Stomach (tissue), 8 donors: ENCODE measurements at regions not wholly inside any gene's neighbourhood (a gene's known extent, or its start where the extent isn't known, plus 50 kb on each side); places are given as distances from the start of the nearest gene placed in this dataset.

Experiments
- DNase-seq, 2 donors: peaks; one replicate each; pipeline versions ENCODE4 v3.0.0 to v3.0.0-alpha.2; 2013 to 2019
- H3K27ac ChIP-seq, 5 donors: fragments of 200-600 bp in 4 of 5; sonication (generic) in 4 of 5; one replicate each; pipeline ENCODE4 v1.5.1; 2013 to 2019; ENCODE audit warnings: mild to moderate bottlenecking in 1 of 5, moderate library complexity in 1 of 5
- H3K27me3 ChIP-seq, 3 donors: fragments of 200-600 bp; sonication (generic); one replicate each; pipeline ENCODE4 v1.5.1; 2017 to 2019; ENCODE audit warnings: mixed run types in 1 of 3
- H3K36me3 ChIP-seq, 4 donors: fragments of 200-600 bp; sonication (generic); 1 replicate in 3 of 4; 2 replicates in 1 of 4; pipeline ENCODE4 v1.5.1; 2016 to 2019
- H3K4me1 ChIP-seq, 4 donors: fragments of 200-600 bp; sonication (generic); one replicate each; pipeline ENCODE4 v1.5.1; 2016 to 2019
- H3K4me3 ChIP-seq, 4 donors: fragments of 200-600 bp; sonication (generic) in 3 of 4; one replicate each; pipeline ENCODE4 v1.5.1; 2016 to 2019; ENCODE audit warnings: mild to moderate bottlenecking in 1 of 4
- H3K9me3 ChIP-seq, 4 donors: fragments of 200-600 bp; sonication (generic); one replicate each; pipeline ENCODE4 v1.5.1; 2016 to 2019
- EP300 ChIP-seq: sonication (generic); formaldehyde crosslinking; IDR thresholded peaks from one replicate; pipeline ENCODE4 v1.6.1; 2017; ENCODE audit warnings: antibody characterized with exemption
- POLR2A ChIP-seq, 4 donors: fragments of 450-650 bp; IDR thresholded peaks; one replicate each; pipeline ENCODE4 v1.6.1; 2016; ENCODE audit warnings: antibody characterized with exemption in 4 of 4, control low read depth in 2 of 4, mild to moderate bottlenecking in 1 of 4, moderate library complexity in 1 of 4
- POLR2AphosphoS5 ChIP-seq, 3 donors: sonication (generic); formaldehyde crosslinking; IDR thresholded peaks; one replicate each; pipeline ENCODE4 v1.6.1; 2016; ENCODE audit warnings: antibody characterized with exemption in 3 of 3
- WGBS, 5 donors: extraction: QIAGEN DNeasy Blood & Tissue Kit in 3 of 5; methylation state at CpG; one replicate each; pipeline versions ENCODE4 v1.1.5 to v1.1.7; 2013 to 2018; 5-methylcytosine and 5-hydroxymethylcytosine counted together
- intact Hi-C: fragments of 100-400 bp; cut with DNase I; formaldehyde crosslinking; loops from one replicate; pipeline ENCODE4 v1.15.1; 2023; ENCODE audit warnings: low total_unique reads
- TF ChIP-seq, protein P1 (sequence below), 7 experiments: fragments of 450-650 bp in 4 of 7; fragments of 200-600 bp in 3 of 7; sonication (generic) in 3 of 7; IDR thresholded peaks; one replicate each; pipeline ENCODE4 v1.5.1; 2016 to 2019; ENCODE audit warnings: antibody characterized with exemption in 7 of 7, control low read depth in 2 of 7, mild to moderate bottlenecking in 1 of 7
- donor health status: healthy with polysubstance abuse.
- donor health status: Bipolar disorder and iron deficiency.
- donor health status: healthy.

DNA sequence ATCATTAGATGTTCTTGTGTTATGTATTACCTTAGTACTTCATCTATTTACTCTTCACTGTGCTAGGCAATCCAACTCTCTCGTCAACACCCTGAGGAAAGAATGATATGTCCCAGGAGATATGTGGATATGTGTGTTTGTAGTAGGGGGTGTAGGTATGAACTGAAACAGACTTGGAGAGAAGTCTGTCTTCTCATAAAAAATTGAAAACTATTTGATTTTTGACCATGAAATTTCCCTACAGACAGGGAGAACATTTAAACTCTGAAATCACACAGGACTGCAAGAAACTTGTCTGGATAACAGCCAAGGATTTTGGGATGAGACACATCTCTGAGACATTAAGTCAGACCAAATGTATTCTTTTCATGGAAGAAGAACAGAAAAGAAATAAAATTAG lies 967.0 kb upstream of the FAT3 start:
- no peaks in the 10 kb centered on the region for H3K4me1 ChIP-seq
- intact Hi-C loops = no loop called here
- no peaks in the 10 kb centered on the region for H3K36me3 ChIP-seq
- no peak overlapping the region for H3K27ac ChIP-seq
- no peak overlapping the region for H3K4me3 ChIP-seq
- peak in 1 of 2 donors; percentile 36 for DNase-seq
- 58 to 71% (median 65%) methylated on average over 1 of the region's 1 CpG for WGBS, 5 donors
- no peak for TF ChIP-seq POLR2A (IDR thresholded peaks at IDR 0.05)
- TF ChIP-seq, protein P1, sequence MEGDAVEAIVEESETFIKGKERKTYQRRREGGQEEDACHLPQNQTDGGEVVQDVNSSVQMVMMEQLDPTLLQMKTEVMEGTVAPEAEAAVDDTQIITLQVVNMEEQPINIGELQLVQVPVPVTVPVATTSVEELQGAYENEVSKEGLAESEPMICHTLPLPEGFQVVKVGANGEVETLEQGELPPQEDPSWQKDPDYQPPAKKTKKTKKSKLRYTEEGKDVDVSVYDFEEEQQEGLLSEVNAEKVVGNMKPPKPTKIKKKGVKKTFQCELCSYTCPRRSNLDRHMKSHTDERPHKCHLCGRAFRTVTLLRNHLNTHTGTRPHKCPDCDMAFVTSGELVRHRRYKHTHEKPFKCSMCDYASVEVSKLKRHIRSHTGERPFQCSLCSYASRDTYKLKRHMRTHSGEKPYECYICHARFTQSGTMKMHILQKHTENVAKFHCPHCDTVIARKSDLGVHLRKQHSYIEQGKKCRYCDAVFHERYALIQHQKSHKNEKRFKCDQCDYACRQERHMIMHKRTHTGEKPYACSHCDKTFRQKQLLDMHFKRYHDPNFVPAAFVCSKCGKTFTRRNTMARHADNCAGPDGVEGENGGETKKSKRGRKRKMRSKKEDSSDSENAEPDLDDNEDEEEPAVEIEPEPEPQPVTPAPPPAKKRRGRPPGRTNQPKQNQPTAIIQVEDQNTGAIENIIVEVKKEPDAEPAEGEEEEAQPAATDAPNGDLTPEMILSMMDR (IDR thresholded peaks at IDR 0.05) = no peak
- no peak for TF ChIP-seq POLR2AphosphoS5 (IDR thresholded peaks at IDR 0.05)
- no peak for TF ChIP-seq EP300
- H3K9me3 ChIP-seq = no peaks in the 10 kb centered on the region
- no peaks in the 10 kb centered on the region for H3K27me3 ChIP-seq

DNA sequence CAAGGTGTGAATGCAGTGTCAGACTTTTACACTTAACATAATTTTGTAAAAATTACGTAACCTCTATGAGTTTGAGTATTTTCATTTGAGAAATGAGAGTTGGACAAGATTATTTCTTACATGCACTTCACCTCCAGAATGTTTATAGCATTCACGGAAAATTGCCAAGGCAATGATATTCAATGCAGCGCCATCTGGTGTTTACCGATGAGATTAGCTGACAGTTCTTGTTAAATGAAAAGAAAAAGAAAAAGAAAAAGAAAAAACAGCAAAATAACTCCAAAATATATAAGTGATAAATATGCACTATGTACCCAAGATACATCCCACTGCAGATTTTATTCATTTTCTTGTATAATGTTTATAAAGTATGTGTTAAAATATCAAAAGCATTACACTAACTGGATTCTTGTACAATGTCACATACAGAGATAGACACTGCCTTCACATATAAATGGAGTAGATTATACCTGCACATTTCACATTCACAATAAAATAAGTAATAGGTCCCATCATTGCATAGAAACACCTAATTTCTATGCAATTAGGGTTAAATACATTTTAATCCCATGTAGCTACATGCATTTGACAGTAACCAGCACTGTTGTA lies 976.3 kb upstream of the FAT3 start:
- intact Hi-C loops = no loop called here
- no peaks in the 10 kb centered on the region for H3K27me3 ChIP-seq
- H3K9me3 ChIP-seq = no peaks in the 10 kb centered on the region
- peak; percentile 31 to 63 for DNase-seq
- no peaks in the 10 kb centered on the region for H3K4me1 ChIP-seq
- H3K36me3 ChIP-seq = no peaks in the 10 kb centered on the region
- no peak overlapping the region for H3K27ac ChIP-seq
- TF ChIP-seq EP300 (no peak), POLR2AphosphoS5 (IDR thresholded peaks at IDR 0.05) (no peak), POLR2A (IDR thresholded peaks at IDR 0.05) (no peak)
- TF ChIP-seq, protein P1 (IDR thresholded peaks at IDR 0.05) = peak in 5 of 7 experiments; percentile 5 to 51 (median 46)
- WGBS, 5 donors = 7 to 15% (median 9%) methylated on average over 4 of the region's 4 CpGs
- H3K4me3 ChIP-seq = no peak overlapping the region

DNA sequence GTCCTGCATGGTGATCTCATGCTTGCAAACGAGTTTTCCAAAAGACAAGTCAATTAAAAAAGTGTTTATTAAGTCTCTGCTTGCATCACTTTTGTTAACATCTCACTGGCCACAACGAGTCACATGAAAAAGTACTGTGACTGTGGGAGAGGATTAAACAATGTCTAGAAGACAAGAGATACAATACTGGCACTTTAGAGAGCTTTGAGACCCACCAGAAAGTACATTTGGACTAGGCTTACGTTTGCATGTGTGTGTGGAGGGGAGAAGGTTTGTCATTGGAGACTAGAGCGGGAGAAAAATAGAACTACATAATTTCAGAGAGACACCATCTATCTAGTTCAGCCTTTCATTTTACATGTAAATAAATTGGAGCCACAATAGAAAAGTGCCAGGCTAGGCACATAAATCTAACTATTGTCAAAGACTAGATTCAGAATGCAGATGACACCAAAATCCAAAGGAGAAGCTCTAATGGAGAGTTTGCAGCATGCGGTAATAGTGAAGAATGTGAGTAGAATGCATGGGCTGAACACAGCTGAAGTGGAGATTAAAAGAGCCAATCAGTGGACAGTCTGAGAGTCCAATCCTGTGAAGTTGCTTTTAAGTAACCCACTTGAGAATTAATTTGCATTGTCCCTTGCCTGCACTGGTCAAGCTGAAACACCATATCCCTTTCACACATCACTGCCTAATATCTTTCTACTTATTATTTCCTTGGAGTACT lies 977.4 kb upstream of the FAT3 start:
- H3K36me3 ChIP-seq = no peaks in the 10 kb centered on the region
- H3K27ac ChIP-seq = no peak overlapping the region
- TF ChIP-seq POLR2A (IDR thresholded peaks at IDR 0.05) (no peak), POLR2AphosphoS5 (IDR thresholded peaks at IDR 0.05) (no peak), EP300 (no peak)
- TF ChIP-seq, protein P1 (IDR thresholded peaks at IDR 0.05) = no peak
- 56 to 68% (median 59%) methylated on average over 5 of the region's 5 CpGs for WGBS, 5 donors
- intact Hi-C loops = no loop called here
- no peaks in the 10 kb centered on the region for H3K27me3 ChIP-seq
- no peaks in the 10 kb centered on the region for H3K4me1 ChIP-seq
- DNase-seq = no peak
- H3K4me3 ChIP-seq = no peak overlapping the region
- H3K9me3 ChIP-seq = no peaks in the 10 kb centered on the region

DNA sequence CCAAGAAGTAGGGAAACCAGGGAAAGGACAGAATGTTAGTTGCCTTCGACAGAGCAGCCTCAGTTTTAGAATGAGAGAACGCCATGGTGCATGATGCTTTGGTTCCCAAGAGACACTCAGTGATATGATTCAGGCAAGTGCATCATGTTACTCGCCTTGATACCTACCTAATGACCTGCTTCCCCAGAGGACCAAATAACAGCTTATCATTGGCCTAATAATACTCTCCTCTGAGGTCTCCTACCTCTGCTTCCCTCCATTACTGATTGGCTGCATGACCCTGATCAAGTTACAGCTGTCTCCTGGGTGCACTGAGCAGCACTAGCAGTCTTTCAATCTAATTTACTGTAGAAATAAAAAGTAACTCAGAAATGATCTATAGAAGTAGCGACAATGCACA lies 979.7 kb upstream of the FAT3 start:
- H3K27me3 ChIP-seq = no peaks in the 10 kb centered on the region
- no peak for TF ChIP-seq POLR2AphosphoS5 (IDR thresholded peaks at IDR 0.05)
- TF ChIP-seq, protein P1 (IDR thresholded peaks at IDR 0.05) = no peak
- TF ChIP-seq EP300 = no peak
- no peak for TF ChIP-seq POLR2A (IDR thresholded peaks at IDR 0.05)
- no peak overlapping the region for H3K4me3 ChIP-seq
- no peaks in the 10 kb centered on the region for H3K9me3 ChIP-seq
- no peaks in the 10 kb centered on the region for H3K4me1 ChIP-seq
- no peak overlapping the region for H3K27ac ChIP-seq
- 78 to 90% (median 85%) methylated on average over 4 of the region's 4 CpGs for WGBS, 5 donors
- H3K36me3 ChIP-seq = no peaks in the 10 kb centered on the region
- no peak for DNase-seq
- intact Hi-C loops = no loop called here
